ENCODE measurements at regions not wholly inside any gene's neighbourhood (a gene's known extent, or its start where the extent isn't known, plus 50 kb on each side); places are given as distances from the start of the nearest gene placed in this dataset.

- 23 to 52% methylated on average over 2 of the region's 2 CpGs for WGBS, 2 donors (ENCODE audit: low coverage in 1 of 2)
- in situ Hi-C loops (cut with MboI; ENCODE audit: low pct_ligation_motif_present in 1 of 4, low pct_unique_long_range_greater_than_20kb in 1 of 4, low sequenced_read_pairs in 3 of 4), result no loop called here
- Histone ChIP-seq H3K9me3 (no peaks in the 10 kb centered on the region), H3K4me1 (no peaks in the 10 kb centered on the region), H3K36me3 (no peaks in the 10 kb centered on the region), H3K27ac (no peak overlapping the region), H3K27me3 (no peaks in the 10 kb centered on the region), H3K4me3 (no peak overlapping the region)
- intact Hi-C loops (cut with DNase I; ENCODE audit: low total_unique reads), result no loop called here
- TF ChIP-seq CTCF (IDR thresholded peaks at IDR 0.05) (no peak), EP300 (IDR thresholded peaks at IDR 0.05; ENCODE audit: low read depth) (no peak), POLR2AphosphoS5 (IDR thresholded peaks at IDR 0.05) (no peak), POLR2A (IDR thresholded peaks at IDR 0.05) (no peak)
- no peak for DNase-seq
Observed at GRCh38 chr13:91185294-91185863, 162.1 kb upstream of the MIR17HG start.

GRCh38 chr13:91187522-91187921 lies 160.0 kb upstream of the MIR17HG start:
- Histone ChIP-seq H3K27ac (no peak overlapping the region), H3K4me3 (no peak overlapping the region)

GRCh38 chr13:91189506-91189905 lies 158.0 kb upstream of the MIR17HG start:
- DNase-seq, result no peak
- TF ChIP-seq POLR2A (IDR thresholded peaks at IDR 0.05) (no peak), POLR2AphosphoS5 (IDR thresholded peaks at IDR 0.05) (no peak), CTCF (IDR thresholded peaks at IDR 0.05) (no peak), EP300 (IDR thresholded peaks at IDR 0.05; ENCODE audit: low read depth) (no peak)
- H3K27ac ChIP-seq, result no peak overlapping the region
- H3K4me1 ChIP-seq, result no peaks in the 10 kb centered on the region
- intact Hi-C loops (cut with DNase I; ENCODE audit: low total_unique reads), result no loop called here
- H3K36me3 ChIP-seq, result no peaks in the 10 kb centered on the region
- in situ Hi-C loops (cut with MboI; ENCODE audit: low pct_ligation_motif_present in 1 of 4, low pct_unique_long_range_greater_than_20kb in 1 of 4, low sequenced_read_pairs in 3 of 4), result no loop called here
- no peaks in the 10 kb centered on the region for H3K27me3 ChIP-seq
- WGBS, 2 donors (ENCODE audit: low coverage in 1 of 2), result 84 to 88% methylated on average over 3 of the region's 3 CpGs
- no peaks in the 10 kb centered on the region for H3K9me3 ChIP-seq
- no peak overlapping the region for H3K4me3 ChIP-seq

More at GRCh38 chr13:91187522-91187921, 160.0 kb upstream of the MIR17HG start:
- TF ChIP-seq EP300 (IDR thresholded peaks at IDR 0.05; ENCODE audit: low read depth) (no peak), CTCF (IDR thresholded peaks at IDR 0.05) (no peak)
- Histone ChIP-seq H3K36me3 (no peaks in the 10 kb centered on the region), H3K9me3 (no peaks in the 10 kb centered on the region), H3K4me1 (no peaks in the 10 kb centered on the region), H3K27me3 (no peaks in the 10 kb centered on the region)
- intact Hi-C loops (cut with DNase I; ENCODE audit: low total_unique reads), result no loop called here
- in situ Hi-C loops (cut with MboI; ENCODE audit: low pct_ligation_motif_present in 1 of 4, low pct_unique_long_range_greater_than_20kb in 1 of 4, low sequenced_read_pairs in 3 of 4), result no loop called here
- DNase-seq, result no peak

GRCh38 chr13:91193358-91193757 lies 154.1 kb upstream of the MIR17HG start:
- H3K27me3 ChIP-seq, result no peaks in the 10 kb centered on the region
- 68 to 70% methylated on average over 2 of the region's 2 CpGs for WGBS, 2 donors (ENCODE audit: low coverage in 1 of 2)
- H3K4me3 ChIP-seq, result no peak overlapping the region
- TF ChIP-seq POLR2A (IDR thresholded peaks at IDR 0.05) (no peak), EP300 (IDR thresholded peaks at IDR 0.05; ENCODE audit: low read depth) (no peak), CTCF (IDR thresholded peaks at IDR 0.05) (no peak), POLR2AphosphoS5 (IDR thresholded peaks at IDR 0.05) (no peak)
- intact Hi-C loops (cut with DNase I; ENCODE audit: low total_unique reads), result no loop called here
- H3K36me3 ChIP-seq, result no peaks in the 10 kb centered on the region
- DNase-seq, result no peak
- no peaks in the 10 kb centered on the region for H3K4me1 ChIP-seq
- in situ Hi-C loops (cut with MboI; ENCODE audit: low pct_ligation_motif_present in 1 of 4, low pct_unique_long_range_greater_than_20kb in 1 of 4, low sequenced_read_pairs in 3 of 4), result no loop called here
- H3K9me3 ChIP-seq, result no peaks in the 10 kb centered on the region
- H3K27ac ChIP-seq, result no peak overlapping the region
